Ishikawa (cell line): ENCODE measurements at regions not wholly inside any gene's neighbourhood (a gene's known extent, or its start where the extent isn't known, plus 50 kb on each side); places are given as distances from the start of the nearest gene placed in this dataset.

Experiments
- CEBPB ChIP-seq: IDR thresholded peaks from 2 replicates; pipeline ENCODE4 v1.6.1; 2012
- CREB1 ChIP-seq: IDR thresholded peaks from 2 replicates; pipeline ENCODE4 v1.6.1; 2012; ENCODE audit warnings: low read depth
- EGR1 ChIP-seq: IDR thresholded peaks from 2 replicates; pipeline ENCODE4 v1.6.1; 2012
- EP300 ChIP-seq: IDR thresholded peaks from 2 replicates; pipeline ENCODE4 v1.6.1; 2012; ENCODE audit warnings: borderline replicate concordance
- FOXM1 ChIP-seq: IDR thresholded peaks from 2 replicates; pipeline ENCODE4 v1.6.1; 2012; ENCODE audit warnings: low read depth, borderline replicate concordance
- NFIC ChIP-seq: IDR thresholded peaks from 2 replicates; pipeline ENCODE4 v1.6.1; 2012
- RAD21 ChIP-seq: IDR thresholded peaks from 2 replicates; pipeline ENCODE4 v1.6.1; 2012; ENCODE audit warnings: low read depth
- TAF1 ChIP-seq: IDR thresholded peaks from 2 replicates; pipeline ENCODE4 v1.6.1; 2012; ENCODE audit warnings: low read depth, mild to moderate bottlenecking
- TCF12 ChIP-seq: IDR thresholded peaks from 2 replicates; pipeline ENCODE4 v1.6.1; 2012; ENCODE audit warnings: low read depth
- TEAD4 ChIP-seq: IDR thresholded peaks from 2 replicates; pipeline ENCODE4 v1.6.1; 2012
- YY1 ChIP-seq: IDR thresholded peaks from 2 replicates; pipeline ENCODE4 v1.6.1; 2012; ENCODE audit warnings: low read depth
- ZBTB7A ChIP-seq: IDR thresholded peaks from 2 replicates; pipeline ENCODE4 v1.6.1; 2012; ENCODE audit warnings: low read depth
- TF ChIP-seq, protein P1 (sequence below): IDR thresholded peaks from 2 replicates; pipeline ENCODE4 v1.6.1; 2012
- TF ChIP-seq, protein P2 (sequence below): IDR thresholded peaks from 2 replicates; pipeline ENCODE4 v1.6.1; 2012
- TF ChIP-seq, protein P3 (sequence below): IDR thresholded peaks from 2 replicates; pipeline ENCODE4 v1.6.1; 2012; ENCODE audit warnings: low read depth, mild to moderate bottlenecking

DNA sequence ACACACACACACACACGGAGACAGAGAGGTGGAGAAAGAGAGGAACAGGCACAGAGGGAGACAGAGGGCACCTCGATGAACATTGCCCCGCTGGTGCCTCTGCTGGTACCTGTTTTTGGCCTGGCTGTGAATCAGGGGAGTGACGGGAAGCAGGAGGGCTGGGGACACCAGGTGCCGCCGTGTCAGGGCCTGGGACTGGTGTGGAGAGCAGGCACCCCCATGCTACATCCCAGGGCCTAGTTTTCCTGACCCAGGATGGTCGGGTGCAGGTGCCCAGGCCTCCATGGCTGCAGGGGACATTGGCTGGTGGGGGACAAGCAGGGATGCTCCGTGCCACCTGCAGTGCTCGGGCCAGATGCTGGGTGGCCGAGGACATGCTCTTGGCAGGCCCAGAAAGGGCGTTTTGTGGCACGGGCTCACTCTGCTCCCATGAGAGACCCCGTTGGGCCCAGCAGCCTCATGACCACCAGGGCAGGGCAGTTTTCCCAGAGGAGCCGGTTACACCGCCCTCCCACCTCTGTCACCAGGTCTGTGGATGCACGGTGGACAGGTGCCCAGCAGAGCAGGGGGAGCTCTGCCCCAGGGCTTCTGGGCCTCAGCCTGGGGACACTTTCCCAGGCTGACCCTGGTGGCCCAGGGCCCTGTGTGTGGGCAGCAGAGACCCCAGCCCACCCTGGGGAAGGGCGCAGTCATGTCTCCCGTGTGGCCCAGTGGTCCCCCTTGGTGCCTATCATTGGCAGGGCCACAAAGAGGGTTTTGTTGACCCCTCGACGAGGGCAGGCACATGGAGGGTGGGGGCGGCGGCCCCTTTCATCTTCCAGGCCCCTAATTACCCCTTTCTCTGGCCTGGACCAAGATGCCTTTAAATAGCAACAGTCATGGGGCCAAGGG is 207.5 kb upstream of the RTL1 start:
- TF ChIP-seq TEAD4 (no peak), TAF1 (no peak), RAD21 (no peak), YY1 (no peak), EGR1 (no peak), ZBTB7A (no peak), TCF12 (no peak), NFIC (no peak), CEBPB (no peak), EP300 (no peak), CREB1 (no peak), FOXM1 (no peak)
- TF ChIP-seq, protein P1, sequence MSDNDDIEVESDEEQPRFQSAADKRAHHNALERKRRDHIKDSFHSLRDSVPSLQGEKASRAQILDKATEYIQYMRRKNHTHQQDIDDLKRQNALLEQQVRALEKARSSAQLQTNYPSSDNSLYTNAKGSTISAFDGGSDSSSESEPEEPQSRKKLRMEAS = no peak
- TF ChIP-seq, protein P2, sequence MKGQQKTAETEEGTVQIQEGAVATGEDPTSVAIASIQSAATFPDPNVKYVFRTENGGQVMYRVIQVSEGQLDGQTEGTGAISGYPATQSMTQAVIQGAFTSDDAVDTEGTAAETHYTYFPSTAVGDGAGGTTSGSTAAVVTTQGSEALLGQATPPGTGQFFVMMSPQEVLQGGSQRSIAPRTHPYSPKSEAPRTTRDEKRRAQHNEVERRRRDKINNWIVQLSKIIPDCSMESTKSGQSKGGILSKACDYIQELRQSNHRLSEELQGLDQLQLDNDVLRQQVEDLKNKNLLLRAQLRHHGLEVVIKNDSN = no peak
- TF ChIP-seq, protein P3, sequence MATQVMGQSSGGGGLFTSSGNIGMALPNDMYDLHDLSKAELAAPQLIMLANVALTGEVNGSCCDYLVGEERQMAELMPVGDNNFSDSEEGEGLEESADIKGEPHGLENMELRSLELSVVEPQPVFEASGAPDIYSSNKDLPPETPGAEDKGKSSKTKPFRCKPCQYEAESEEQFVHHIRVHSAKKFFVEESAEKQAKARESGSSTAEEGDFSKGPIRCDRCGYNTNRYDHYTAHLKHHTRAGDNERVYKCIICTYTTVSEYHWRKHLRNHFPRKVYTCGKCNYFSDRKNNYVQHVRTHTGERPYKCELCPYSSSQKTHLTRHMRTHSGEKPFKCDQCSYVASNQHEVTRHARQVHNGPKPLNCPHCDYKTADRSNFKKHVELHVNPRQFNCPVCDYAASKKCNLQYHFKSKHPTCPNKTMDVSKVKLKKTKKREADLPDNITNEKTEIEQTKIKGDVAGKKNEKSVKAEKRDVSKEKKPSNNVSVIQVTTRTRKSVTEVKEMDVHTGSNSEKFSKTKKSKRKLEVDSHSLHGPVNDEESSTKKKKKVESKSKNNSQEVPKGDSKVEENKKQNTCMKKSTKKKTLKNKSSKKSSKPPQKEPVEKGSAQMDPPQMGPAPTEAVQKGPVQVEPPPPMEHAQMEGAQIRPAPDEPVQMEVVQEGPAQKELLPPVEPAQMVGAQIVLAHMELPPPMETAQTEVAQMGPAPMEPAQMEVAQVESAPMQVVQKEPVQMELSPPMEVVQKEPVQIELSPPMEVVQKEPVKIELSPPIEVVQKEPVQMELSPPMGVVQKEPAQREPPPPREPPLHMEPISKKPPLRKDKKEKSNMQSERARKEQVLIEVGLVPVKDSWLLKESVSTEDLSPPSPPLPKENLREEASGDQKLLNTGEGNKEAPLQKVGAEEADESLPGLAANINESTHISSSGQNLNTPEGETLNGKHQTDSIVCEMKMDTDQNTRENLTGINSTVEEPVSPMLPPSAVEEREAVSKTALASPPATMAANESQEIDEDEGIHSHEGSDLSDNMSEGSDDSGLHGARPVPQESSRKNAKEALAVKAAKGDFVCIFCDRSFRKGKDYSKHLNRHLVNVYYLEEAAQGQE = no peak

DNA sequence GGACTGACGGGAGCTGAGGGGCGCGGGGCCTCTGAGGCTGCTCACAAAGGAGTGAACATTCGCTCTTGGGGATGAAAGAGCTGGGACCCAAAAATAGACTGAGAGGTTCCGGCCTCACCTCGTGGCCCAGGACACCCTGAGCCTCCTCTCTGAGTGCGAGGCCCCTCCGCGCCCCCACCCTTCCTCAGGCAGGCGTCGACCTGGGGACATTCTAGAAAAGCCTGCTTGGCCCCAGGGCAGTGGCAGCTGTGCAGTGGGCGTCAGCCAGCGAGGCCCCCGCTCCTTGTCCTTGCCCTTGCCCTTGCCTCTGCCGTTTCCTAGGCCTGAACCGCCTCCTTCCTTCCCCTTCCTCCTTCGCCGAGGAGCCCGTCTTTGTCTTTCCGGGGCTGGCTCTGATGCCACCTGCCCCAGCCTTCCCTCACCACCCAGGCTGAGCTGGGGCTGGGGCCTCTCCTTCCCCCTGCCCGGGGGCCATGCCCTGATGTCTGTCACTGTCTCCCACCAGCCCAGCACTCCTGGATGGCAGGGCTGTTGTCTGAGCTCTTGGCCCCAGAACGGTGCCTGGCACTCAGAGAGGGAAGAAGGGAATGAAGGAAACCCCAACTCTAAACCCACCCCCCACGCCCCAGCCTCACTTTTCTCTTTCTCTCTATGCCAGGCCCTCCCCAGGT is 208.2 kb upstream of the RTL1 start:
- TF ChIP-seq NFIC = no peak
- no peak for TF ChIP-seq EGR1
- TF ChIP-seq, protein P1 = no peak

DNA sequence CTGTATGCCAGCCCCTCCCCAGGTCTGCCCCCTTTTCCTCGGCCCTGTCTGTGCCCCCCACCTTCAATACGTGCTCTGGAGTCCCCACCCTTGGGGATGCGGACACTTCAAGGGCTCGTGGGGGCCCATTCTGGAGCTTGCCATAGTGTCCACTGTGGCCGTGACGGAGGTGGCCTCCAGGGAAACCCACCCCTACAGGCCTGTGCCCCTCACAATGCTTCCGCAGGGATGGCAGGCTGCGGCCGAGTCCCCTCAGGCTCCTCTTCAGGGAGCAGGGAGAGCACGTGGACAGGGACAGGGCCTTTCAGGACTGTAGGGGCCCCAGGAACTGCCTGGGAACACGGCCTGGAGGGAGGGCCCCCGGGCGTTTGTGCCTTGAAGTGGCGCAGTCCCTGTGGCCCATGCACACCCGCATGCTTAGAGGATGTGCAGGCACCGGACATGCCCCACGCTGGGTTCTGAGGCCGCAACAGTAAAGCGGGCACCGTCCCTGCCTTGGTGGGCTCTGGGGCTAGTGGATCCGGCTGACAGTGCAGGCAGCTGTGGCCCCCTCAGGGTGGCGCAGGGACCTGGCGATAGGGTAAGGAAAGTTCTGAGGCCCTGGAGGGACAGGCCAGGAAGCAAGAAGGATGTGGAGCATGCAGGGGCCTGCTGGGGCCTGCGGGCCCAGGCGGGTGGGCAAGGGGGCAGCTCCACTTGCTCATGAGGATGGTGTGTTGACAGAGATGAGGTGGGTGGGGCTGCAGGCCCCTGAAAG is 209.0 kb upstream of the RTL1 start:
- TF ChIP-seq CREB1 (no peak), TAF1 (no peak), EGR1 (no peak), TEAD4 (no peak)

DNA sequence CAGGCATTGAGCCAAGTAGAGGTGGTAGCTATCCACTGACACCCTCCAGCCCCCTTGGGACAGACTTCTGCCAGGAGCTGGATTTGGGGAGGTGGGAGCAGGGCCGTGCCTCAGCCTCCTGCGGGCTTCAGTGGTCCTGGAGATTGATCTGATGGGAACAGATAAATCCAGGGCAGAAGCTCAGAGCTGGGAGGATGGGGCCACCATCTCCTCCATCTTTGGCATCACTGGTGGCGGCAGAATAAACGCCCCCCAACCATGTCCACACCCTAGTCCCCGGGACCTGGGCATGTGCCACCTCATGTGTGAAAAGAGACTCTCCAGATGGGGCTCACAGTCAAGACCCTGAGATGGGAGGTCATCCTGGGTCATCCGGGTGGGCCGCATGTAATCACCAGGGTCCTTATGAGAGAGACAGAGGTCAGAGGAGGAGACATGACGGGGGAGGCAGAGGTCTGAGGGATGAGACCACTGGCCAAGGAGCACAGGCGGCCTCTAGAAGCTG is 209.6 kb upstream of the RTL1 start:
- TF ChIP-seq EP300 (no peak), ZBTB7A (no peak), YY1 (no peak), EGR1 (no peak), TAF1 (no peak)
- TF ChIP-seq, protein P2 = no peak

DNA sequence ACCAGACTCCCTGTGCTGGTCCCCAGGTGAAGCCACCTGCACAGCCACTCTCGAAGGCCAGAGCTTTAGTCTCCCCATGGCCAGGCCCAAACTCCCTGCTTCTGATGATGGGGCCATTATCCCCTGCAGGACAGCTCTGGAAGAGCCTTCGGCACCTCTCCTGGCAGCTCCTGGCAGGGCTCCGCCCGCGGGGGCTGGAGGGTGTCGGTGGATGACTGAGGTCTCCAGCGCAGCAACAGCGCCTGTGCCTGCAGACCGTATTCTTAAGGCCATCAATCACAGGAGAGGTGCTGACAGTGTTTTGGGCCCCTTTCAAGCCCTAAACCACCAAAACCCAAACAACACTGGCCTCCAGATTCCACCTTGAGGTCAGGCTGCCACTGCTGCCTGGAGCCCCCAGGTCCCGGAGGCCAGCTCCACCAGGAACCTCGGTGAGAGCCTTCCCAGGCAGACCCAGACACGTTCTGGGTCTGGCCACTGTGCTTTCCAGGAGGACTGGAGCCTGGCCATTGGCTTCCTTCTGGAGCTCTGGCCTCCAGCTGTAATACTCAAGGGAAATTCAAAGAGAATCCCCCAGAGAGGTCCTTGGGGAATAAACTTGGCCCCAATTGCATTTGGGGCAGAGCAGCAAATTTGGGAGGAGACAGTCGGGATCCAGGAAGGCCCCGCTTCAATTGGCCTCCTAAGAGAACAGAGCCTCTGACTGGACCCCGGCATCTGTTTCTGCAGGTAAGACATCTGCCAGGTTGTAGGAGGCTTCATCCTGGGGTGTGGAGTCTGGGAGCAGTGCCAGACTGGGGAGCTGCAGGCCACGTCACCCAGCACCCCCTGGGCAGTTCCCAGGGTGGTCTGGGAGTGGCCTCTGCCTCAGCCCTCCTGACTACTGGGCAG is 210.6 kb upstream of the RTL1 start:
- TF ChIP-seq TCF12 (no peak), CREB1 (no peak), RAD21 (no peak), EP300 (no peak), YY1 (no peak), TAF1 (no peak), ZBTB7A (no peak), TEAD4 (no peak), FOXM1 (no peak), EGR1 (no peak), NFIC (no peak), CEBPB (no peak)
- TF ChIP-seq, protein P2 = no peak
- TF ChIP-seq, protein P1 = no peak
- TF ChIP-seq, protein P3 = no peak
